ENCODE measurements at regions not wholly inside any gene's neighbourhood (a gene's known extent, or its start where the extent isn't known, plus 50 kb on each side); places are given as distances from the start of the nearest gene placed in this dataset.

DNA sequence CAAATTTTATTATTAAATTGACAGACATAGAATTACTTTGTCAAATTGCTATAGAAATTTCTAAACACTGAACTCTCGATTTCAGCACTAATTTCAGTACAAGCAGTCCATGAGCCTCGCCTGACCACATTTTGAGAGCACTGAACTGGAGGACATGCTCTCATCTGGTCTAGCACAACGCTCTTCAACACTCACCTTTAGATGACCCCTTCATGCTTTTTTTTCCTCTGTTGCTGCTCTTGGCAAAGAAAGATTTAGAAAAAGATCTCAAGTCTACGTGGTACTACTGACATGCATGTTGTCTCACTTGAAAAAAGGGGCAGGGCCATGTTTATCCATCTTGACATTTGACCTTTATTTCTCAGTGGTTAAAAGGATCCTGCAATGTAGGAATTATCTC lies 981.5 kb downstream of the DIAPH3 start:
- TF ChIP-seq, protein P1, sequence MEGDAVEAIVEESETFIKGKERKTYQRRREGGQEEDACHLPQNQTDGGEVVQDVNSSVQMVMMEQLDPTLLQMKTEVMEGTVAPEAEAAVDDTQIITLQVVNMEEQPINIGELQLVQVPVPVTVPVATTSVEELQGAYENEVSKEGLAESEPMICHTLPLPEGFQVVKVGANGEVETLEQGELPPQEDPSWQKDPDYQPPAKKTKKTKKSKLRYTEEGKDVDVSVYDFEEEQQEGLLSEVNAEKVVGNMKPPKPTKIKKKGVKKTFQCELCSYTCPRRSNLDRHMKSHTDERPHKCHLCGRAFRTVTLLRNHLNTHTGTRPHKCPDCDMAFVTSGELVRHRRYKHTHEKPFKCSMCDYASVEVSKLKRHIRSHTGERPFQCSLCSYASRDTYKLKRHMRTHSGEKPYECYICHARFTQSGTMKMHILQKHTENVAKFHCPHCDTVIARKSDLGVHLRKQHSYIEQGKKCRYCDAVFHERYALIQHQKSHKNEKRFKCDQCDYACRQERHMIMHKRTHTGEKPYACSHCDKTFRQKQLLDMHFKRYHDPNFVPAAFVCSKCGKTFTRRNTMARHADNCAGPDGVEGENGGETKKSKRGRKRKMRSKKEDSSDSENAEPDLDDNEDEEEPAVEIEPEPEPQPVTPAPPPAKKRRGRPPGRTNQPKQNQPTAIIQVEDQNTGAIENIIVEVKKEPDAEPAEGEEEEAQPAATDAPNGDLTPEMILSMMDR (IDR thresholded peaks at IDR 0.05): no peak
- no peak for TF ChIP-seq POLR2A (IDR thresholded peaks at IDR 0.05)

Data from heart left ventricle (tissue), 13 donors.